Upper lobe of left lung (tissue), 4 donors: ENCODE measurements at regions not wholly inside any gene's neighbourhood (a gene's known extent, or its start where the extent isn't known, plus 50 kb on each side); places are given as distances from the start of the nearest gene placed in this dataset.

Source experiments
- CTCF ChIP-seq, 6 experiments: fragments of 450-650 bp in 4 of 6; fragments of 200-600 bp in 2 of 6; sonication (generic) in 2 of 6; IDR thresholded peaks; one replicate each; pipeline ENCODE4 v1.5.1; 2016 to 2019; ENCODE audit warnings: antibody characterized with exemption in 6 of 6
- EP300 ChIP-seq, 4 donors: sonication (generic); formaldehyde crosslinking; IDR thresholded peaks; one replicate each; pipeline ENCODE4 v1.5.1; 2017; ENCODE audit warnings: antibody characterized with exemption in 4 of 4, control low read depth in 2 of 4
- POLR2A ChIP-seq, 4 donors: fragments of 450-650 bp; IDR thresholded peaks; one replicate each; pipeline ENCODE4 v1.5.1; 2016 to 2017; ENCODE audit warnings: antibody characterized with exemption in 4 of 4, mild to moderate bottlenecking in 2 of 4
- POLR2AphosphoS5 ChIP-seq, 2 donors: sonication (generic); formaldehyde crosslinking; IDR thresholded peaks; one replicate each; pipeline ENCODE4 v1.5.1; 2017; ENCODE audit warnings: antibody characterized with exemption in 2 of 2

DNA sequence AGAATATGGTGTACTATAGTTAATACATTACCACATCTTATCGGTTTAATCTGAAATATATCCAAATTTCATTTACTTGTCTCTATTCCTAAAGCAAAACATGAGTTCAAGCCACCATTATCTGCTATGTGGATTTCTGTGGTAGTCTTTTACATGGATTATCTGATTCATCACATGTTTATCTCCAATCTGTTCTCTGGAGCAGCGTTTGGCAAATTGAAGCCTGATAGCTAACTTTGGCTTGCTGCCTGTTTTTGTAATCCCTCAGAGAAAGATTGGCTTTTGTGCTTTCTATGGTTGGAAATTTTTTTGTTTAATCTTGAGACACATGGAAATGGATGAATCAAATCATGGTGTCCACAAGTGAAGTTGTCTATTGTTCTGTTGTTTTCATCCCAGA, 274.3 kb downstream of the JRKL start:
- TF ChIP-seq CTCF (IDR thresholded peaks at IDR 0.05) (no peak), POLR2A (IDR thresholded peaks at IDR 0.05) (no peak), POLR2AphosphoS5 (IDR thresholded peaks at IDR 0.05) (no peak), EP300 (IDR thresholded peaks at IDR 0.05) (no peak)
